Medulla oblongata (tissue), 1 donor: ENCODE measurements at regions not wholly inside any gene's neighbourhood (a gene's known extent, or its start where the extent isn't known, plus 50 kb on each side); places are given as distances from the start of the nearest gene placed in this dataset.
A peak's percentile ranks its signal among the peaks of the same experiment; 100 is the strongest.

Source experiments
- DNase-seq: peaks from one replicate; pipeline ENCODE4 v3.0.0-alpha.2; 2015; ENCODE audit errors: extremely low spot score

GRCh38 chr7:156179872-156180390, 367.7 kb upstream of the SHH start:
- no peak for DNase-seq

- no peak for DNase-seq
Observed at GRCh38 chr7:156178857-156179256, 366.6 kb upstream of the SHH start.

- DNase-seq, result peak; percentile 52
Observed at GRCh38 chr7:156178214-156178613, 366.0 kb upstream of the SHH start.

GRCh38 chr7:156177422-156178055, 365.3 kb upstream of the SHH start:
- DNase-seq, result no peak

- no peak for DNase-seq
Observed at GRCh38 chr7:156176039-156176438, 363.8 kb upstream of the SHH start.

GRCh38 chr7:156175003-156175402, 362.7 kb upstream of the SHH start:
- DNase-seq, result no peak

GRCh38 chr7:156174428-156174827, 362.2 kb upstream of the SHH start:
- no peak for DNase-seq

GRCh38 chr7:156173748-156174353, 361.6 kb upstream of the SHH start:
- no peak for DNase-seq

GRCh38 chr7:156173346-156173745, 361.1 kb upstream of the SHH start:
- no peak for DNase-seq

GRCh38 chr7:156172638-156173037, 360.4 kb upstream of the SHH start:
- no peak for DNase-seq

GRCh38 chr7:156169474-156170370, 357.5 kb upstream of the SHH start:
- DNase-seq, result no peak

GRCh38 chr7:156168434-156168833, 356.2 kb upstream of the SHH start:
- DNase-seq, result no peak

- DNase-seq, result no peak
Observed at GRCh38 chr7:156167987-156168386, 355.7 kb upstream of the SHH start.

GRCh38 chr7:156167417-156167807, 355.1 kb upstream of the SHH start:
- no peak for DNase-seq

GRCh38 chr7:156166692-156167416, 354.6 kb upstream of the SHH start:
- no peak for DNase-seq

GRCh38 chr7:156163747-156164146, 351.5 kb upstream of the SHH start:
- no peak for DNase-seq

GRCh38 chr7:156162451-156162850, 350.2 kb upstream of the SHH start:
- DNase-seq, result no peak

GRCh38 chr7:156160811-156161210, 348.5 kb upstream of the SHH start:
- DNase-seq, result no peak

GRCh38 chr7:156158693-156159092, 346.4 kb upstream of the SHH start:
- DNase-seq, result no peak

GRCh38 chr7:156158213-156158612, 345.9 kb upstream of the SHH start:
- DNase-seq, result no peak

GRCh38 chr7:156157409-156158012, 345.2 kb upstream of the SHH start:
- DNase-seq, result no peak
